ENCODE measurements at regions not wholly inside any gene's neighbourhood (a gene's known extent, or its start where the extent isn't known, plus 50 kb on each side); places are given as distances from the start of the nearest gene placed in this dataset.

DNA sequence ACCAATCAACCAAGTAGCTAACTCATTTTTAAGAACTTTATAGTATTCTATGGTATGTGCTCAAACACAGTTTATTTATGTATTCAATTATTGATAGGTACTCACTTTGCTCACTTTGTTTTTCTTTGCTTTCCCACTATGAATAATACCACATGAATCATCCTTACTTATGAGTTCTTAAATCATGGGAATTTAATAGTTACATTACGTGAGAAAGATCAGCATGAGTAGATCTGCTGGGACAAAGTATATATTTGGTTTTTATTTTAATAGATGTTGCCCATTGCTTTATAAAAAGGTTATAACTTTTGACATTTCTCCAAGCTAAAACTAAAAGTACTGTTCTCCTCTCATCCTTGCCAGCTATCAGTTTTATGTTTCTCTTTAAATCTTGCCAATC, 390.7 kb downstream of the LRATD1 start:
- Histone ChIP-seq H2AFZ (ENCODE audit: low read length) (no peak overlapping the region), H3K4me1 (ENCODE audit: control insufficient read depth, extremely low read depth, insufficient read depth, low read length) (no peaks in the 10 kb centered on the region), H3K4me2 (ENCODE audit: extremely low read depth, insufficient read depth, low read length) (no peak overlapping the region), H3K4me3 (replicated peaks in 1 of 4; ENCODE audit: control extremely low read depth in 1 of 4, insufficient read depth in 1 of 4, low read depth in 3 of 4, low read length in 4 of 4) (no peak overlapping the region), H3K9me3 (ENCODE audit: control insufficient read depth, insufficient read depth, low read depth, low read length) (no peaks in the 10 kb centered on the region), H3K36me3 (ENCODE audit: control insufficient read depth, insufficient read depth, low read length) (no peaks in the 10 kb centered on the region), H4K20me1 (ENCODE audit: control insufficient read depth, extremely low read depth, insufficient read depth, low read length) (no peaks in the 10 kb centered on the region), H3K79me2 (ENCODE audit: control insufficient read depth, insufficient read depth, low read length) (no peaks in the 10 kb centered on the region), H3K27ac (ENCODE audit: insufficient read depth, low read length) (no peak overlapping the region), H3K9ac (ENCODE audit: insufficient read depth, low read length) (no peak overlapping the region), H3K27me3 (ENCODE audit: control insufficient read depth, insufficient read depth, low read length) (no peaks in the 10 kb centered on the region)
- DNase-seq (ENCODE audit: low read depth in 2 of 2) = peak; percentile 37 to 62
- TF ChIP-seq EZH2 (IDR thresholded peaks at IDR 0.05; ENCODE audit: low read length, missing control alignments) (no peak), CTCF (conservative IDR thresholded peaks at IDR 0.05 in 1 of 2, IDR thresholded peaks at IDR 0.05 in 1 of 2; ENCODE audit: low read depth in 1 of 2, low read length in 2 of 2) (no peak)

- no peaks in the 10 kb centered on the region for H3K79me2 ChIP-seq (ENCODE audit: control insufficient read depth, insufficient read depth, low read length)
- no peaks in the 10 kb centered on the region for H3K27me3 ChIP-seq (ENCODE audit: control insufficient read depth, insufficient read depth, low read length)
- H3K27ac ChIP-seq (ENCODE audit: insufficient read depth, low read length) = no peak overlapping the region
- peak in 1 of 2 donors; percentile 41 for DNase-seq (ENCODE audit: low read depth in 2 of 2)
- no peaks in the 10 kb centered on the region for H4K20me1 ChIP-seq (ENCODE audit: control insufficient read depth, extremely low read depth, insufficient read depth, low read length)
- H3K9ac ChIP-seq (ENCODE audit: insufficient read depth, low read length) = no peak overlapping the region
- TF ChIP-seq CTCF (conservative IDR thresholded peaks at IDR 0.05 in 1 of 2, IDR thresholded peaks at IDR 0.05 in 1 of 2; ENCODE audit: low read depth in 1 of 2, low read length in 2 of 2) (no peak), EZH2 (IDR thresholded peaks at IDR 0.05; ENCODE audit: low read length, missing control alignments) (no peak)
- H3K4me2 ChIP-seq (ENCODE audit: extremely low read depth, insufficient read depth, low read length) = no peak overlapping the region
- H3K4me1 ChIP-seq (ENCODE audit: control insufficient read depth, extremely low read depth, insufficient read depth, low read length) = no peaks in the 10 kb centered on the region
- no peak overlapping the region for H2AFZ ChIP-seq (ENCODE audit: low read length)
- H3K4me3 ChIP-seq (replicated peaks in 1 of 4; ENCODE audit: control extremely low read depth in 1 of 4, insufficient read depth in 1 of 4, low read depth in 3 of 4, low read length in 4 of 4) = no peak overlapping the region
- no peaks in the 10 kb centered on the region for H3K36me3 ChIP-seq (ENCODE audit: control insufficient read depth, insufficient read depth, low read length)
- H3K9me3 ChIP-seq (ENCODE audit: control insufficient read depth, insufficient read depth, low read depth, low read length) = no peaks in the 10 kb centered on the region
Observed at GRCh38 chr2:15028406-15028805, 395.9 kb downstream of the LRATD1 start.

DNA sequence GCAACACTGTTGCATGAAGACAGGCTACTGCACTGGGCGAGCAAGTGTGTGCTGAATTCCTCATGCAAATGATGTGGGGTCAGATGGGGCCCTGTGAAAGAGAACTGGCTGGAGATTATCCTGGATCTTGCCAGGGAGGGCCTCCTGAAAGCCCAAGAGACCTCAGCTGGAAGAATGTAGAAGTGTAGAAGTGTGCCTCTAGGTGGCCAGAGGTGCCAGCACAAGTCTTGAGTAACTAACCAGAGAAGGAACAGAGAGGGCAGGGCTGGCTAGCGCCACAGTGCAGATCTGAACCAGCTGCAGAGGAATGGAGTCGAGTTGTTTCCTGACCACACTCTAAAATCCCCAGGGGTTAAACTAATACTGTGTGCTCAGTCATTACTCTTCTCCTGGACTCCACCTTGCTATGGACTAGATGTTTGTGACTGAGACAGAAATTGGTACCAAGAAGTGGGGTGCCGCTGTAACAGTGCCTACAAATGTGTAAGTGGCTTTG, 399.3 kb downstream of the LRATD1 start:
- Histone ChIP-seq H3K9ac (ENCODE audit: insufficient read depth, low read length) (no peak overlapping the region), H3K4me2 (ENCODE audit: extremely low read depth, insufficient read depth, low read length) (no peak overlapping the region)

More for the DNA sequence above, 399.3 kb downstream of the LRATD1 start:
- TF ChIP-seq EZH2 (IDR thresholded peaks at IDR 0.05; ENCODE audit: low read length, missing control alignments) (no peak), CTCF (conservative IDR thresholded peaks at IDR 0.05 in 1 of 2, IDR thresholded peaks at IDR 0.05 in 1 of 2; ENCODE audit: low read depth in 1 of 2, low read length in 2 of 2) (no peak)
- Histone ChIP-seq H3K27ac (ENCODE audit: insufficient read depth, low read length) (no peak overlapping the region), H3K4me3 (replicated peaks in 1 of 4; ENCODE audit: control extremely low read depth in 1 of 4, insufficient read depth in 1 of 4, low read depth in 3 of 4, low read length in 4 of 4) (no peak overlapping the region), H4K20me1 (ENCODE audit: control insufficient read depth, extremely low read depth, insufficient read depth, low read length) (no peaks in the 10 kb centered on the region), H3K9me3 (ENCODE audit: control insufficient read depth, insufficient read depth, low read depth, low read length) (no peaks in the 10 kb centered on the region), H2AFZ (ENCODE audit: low read length) (no peak overlapping the region), H3K4me1 (ENCODE audit: control insufficient read depth, extremely low read depth, insufficient read depth, low read length) (no peaks in the 10 kb centered on the region), H3K79me2 (ENCODE audit: control insufficient read depth, insufficient read depth, low read length) (no peaks in the 10 kb centered on the region), H3K36me3 (ENCODE audit: control insufficient read depth, insufficient read depth, low read length) (no peaks in the 10 kb centered on the region), H3K27me3 (ENCODE audit: control insufficient read depth, insufficient read depth, low read length) (no peaks in the 10 kb centered on the region)
- no peak for DNase-seq (ENCODE audit: low read depth in 2 of 2)
